HL-60 (cell line): ENCODE measurements at regions not wholly inside any gene's neighbourhood (a gene's known extent, or its start where the extent isn't known, plus 50 kb on each side); places are given as distances from the start of the nearest gene placed in this dataset.

Experiments
- DNase-seq, 2 experiments: peaks; one replicate each; pipeline ENCODE4 v3.0.0-alpha.2; 2010 to 2020; ENCODE audit warnings: low read depth in 1 of 2, low spot score in 1 of 2
- H3K27ac ChIP-seq: fragments of 250-450 bp; sonication (Bioruptor Pico); replicated peaks from 2 replicates; pipeline ENCODE4 v1.5.1; 2020; ENCODE audit warnings: mild to moderate bottlenecking, moderate library complexity
- H3K27me3 ChIP-seq: fragments of 250-450 bp; sonication (Bioruptor Pico); 2 replicates; pipeline ENCODE4 v1.5.1; 2021; ENCODE audit warnings: mild to moderate bottlenecking, moderate library complexity; ENCODE audit not compliant: insufficient read depth, poor library complexity, severe bottlenecking
- H3K4me3 ChIP-seq: replicated peaks from 2 replicates; pipeline ENCODE4 v1.5.1; 2011; ENCODE audit warnings: mild to moderate bottlenecking, control low read depth, low read length; ENCODE audit not compliant: insufficient read depth
- CTCF ChIP-seq: IDR thresholded peaks from one replicate; pipeline ENCODE4 v1.5.1; 2011; ENCODE audit warnings: low read length, control low read depth, inconsistent platforms; ENCODE audit not compliant: insufficient read depth
- GABPA ChIP-seq: IDR thresholded peaks from 2 replicates; pipeline ENCODE4 v1.6.1; 2012; ENCODE audit warnings: low read depth
- POLR2AphosphoS5 ChIP-seq: IDR thresholded peaks from 2 replicates; pipeline ENCODE4 v1.6.1; 2012; ENCODE audit warnings: low read depth
- REST ChIP-seq: IDR thresholded peaks from 2 replicates; pipeline ENCODE4 v1.6.1; 2012; ENCODE audit warnings: low read depth; ENCODE audit not compliant: insufficient replicate concordance
- SPI1 ChIP-seq: IDR thresholded peaks from 2 replicates; pipeline ENCODE4 v1.6.1; 2012; ENCODE audit warnings: low read depth, mild to moderate bottlenecking, borderline replicate concordance

DNA sequence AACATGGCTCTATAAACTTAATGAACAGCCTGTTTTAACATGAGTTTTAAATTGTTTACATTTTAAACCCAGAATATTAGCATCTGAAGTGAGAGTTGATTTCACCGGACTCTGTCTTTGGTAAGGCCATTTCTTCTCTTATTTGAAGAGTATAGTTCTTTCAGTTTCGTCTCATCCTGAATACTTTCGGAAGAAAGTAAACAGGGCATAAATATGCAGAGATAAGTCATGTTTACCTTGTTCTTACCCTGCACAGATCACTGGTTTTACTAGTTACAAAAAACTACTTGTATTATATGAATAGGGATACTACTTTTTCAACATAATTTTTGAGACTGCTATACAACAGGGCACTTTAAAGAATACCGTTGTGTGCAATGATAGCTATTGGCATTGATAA, 656.3 kb upstream of the ZNF608 start:
- H3K27me3 ChIP-seq = no peaks in the 10 kb centered on the region
- no peak overlapping the region for H3K27ac ChIP-seq
- DNase-seq = no peak
- H3K4me3 ChIP-seq = no peak overlapping the region
- no peak for TF ChIP-seq GABPA
- TF ChIP-seq POLR2AphosphoS5 = no peak
- TF ChIP-seq SPI1 = no peak
- TF ChIP-seq REST = no peak
- TF ChIP-seq CTCF = no peak

DNA sequence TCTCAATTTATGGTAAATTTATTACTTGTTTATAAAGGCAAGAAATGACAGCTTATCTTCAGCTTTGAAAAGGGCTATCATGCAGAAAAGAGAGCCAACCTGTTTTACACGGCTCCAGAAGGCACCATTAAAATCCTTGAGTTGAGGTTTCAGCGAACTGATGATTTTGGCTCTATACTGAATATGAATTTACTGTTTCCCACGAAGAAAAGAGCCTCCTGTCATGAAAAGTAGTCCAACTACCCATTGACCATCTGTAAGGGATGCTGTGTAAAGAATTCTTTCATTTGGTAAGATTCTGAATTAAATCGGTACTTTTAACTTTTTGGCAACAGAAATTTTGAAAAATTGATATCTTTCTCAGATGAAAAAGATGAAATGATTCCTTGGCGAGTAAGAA, 657.6 kb upstream of the ZNF608 start:
- Histone ChIP-seq H3K4me3 (no peak overlapping the region), H3K27me3 (no peaks in the 10 kb centered on the region), H3K27ac (no peak overlapping the region)
- TF ChIP-seq CTCF (no peak), REST (no peak), GABPA (no peak)
- no peak for DNase-seq

DNA sequence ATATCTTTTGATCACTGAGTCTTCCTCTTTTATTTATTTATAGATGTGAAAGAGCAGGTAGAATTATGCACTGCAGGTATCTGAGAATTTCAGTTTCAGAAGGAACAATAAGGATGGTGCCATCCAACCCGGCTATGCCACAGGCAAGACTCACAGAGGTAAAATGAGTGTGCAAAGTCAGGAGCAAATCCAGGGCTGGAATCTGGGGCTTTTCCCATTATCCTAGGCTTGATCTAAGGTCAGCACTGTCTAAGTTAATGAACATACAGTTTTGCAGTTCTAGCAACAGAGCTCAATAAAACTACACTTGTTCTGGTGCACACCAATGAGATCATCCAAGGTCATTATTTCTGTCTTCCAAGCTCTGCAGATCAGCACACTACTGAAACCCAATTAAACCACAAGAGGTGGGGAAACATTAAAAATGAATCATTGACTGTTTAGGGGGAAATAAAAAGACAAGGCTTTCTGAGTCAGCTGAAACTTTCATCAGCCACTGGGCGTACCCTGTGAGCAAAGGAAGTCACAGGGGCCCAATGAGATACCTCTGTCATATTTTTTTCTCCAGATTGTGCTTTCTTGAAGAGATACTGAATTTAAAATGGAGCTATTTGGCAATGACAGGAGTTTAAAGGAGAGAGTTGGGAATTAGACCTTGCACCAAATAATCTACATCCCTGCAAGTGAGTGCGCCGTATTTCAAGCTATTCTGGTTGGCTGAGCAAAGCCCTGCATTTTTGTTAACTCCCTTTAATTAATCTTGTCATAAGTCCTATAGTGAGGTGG, 662.2 kb upstream of the ZNF608 start:
- no peak for DNase-seq
- Histone ChIP-seq H3K4me3 (no peak overlapping the region), H3K27ac (no peak overlapping the region)

More for the DNA sequence above, 662.2 kb upstream of the ZNF608 start:
- H3K27me3 ChIP-seq = no peaks in the 10 kb centered on the region
- no peak for TF ChIP-seq GABPA
- TF ChIP-seq SPI1 = no peak
- no peak for TF ChIP-seq POLR2AphosphoS5
- TF ChIP-seq REST = no peak
